Caco-2 (cell line): ENCODE measurements at regions not wholly inside any gene's neighbourhood (a gene's known extent, or its start where the extent isn't known, plus 50 kb on each side); places are given as distances from the start of the nearest gene placed in this dataset.
"Not testable (repeated sequence)": the region's sequence is repeated elsewhere in the genome, so short reads cannot be mapped to it uniquely, and the experiment has no call there.

Experiments
- BruUV-seq: library from RNA; stranded (reverse); fragments of 400-500 nt; replicated peaks from 2 replicates; lab custom pipeline; 2021; lab: Mats Ljungman, UMichigan
- CTCF ChIA-PET: fragments of 300-600 bp; sonication (Branson Sonifier 250); formaldehyde crosslinking; loops from one replicate; lab custom pipeline; 2022; ENCODE audit warnings: antibody characterized with exemption; lab: Charles Lee
- POLR2A ChIA-PET: fragments of 300-600 bp; sonication (Branson Sonifier 250); formaldehyde crosslinking; loops from one replicate; lab custom pipeline; 2022; ENCODE audit warnings: antibody characterized with exemption; lab: Charles Lee
- DNase-seq, 2 experiments: peaks; one replicate each; pipeline versions ENCODE4 v3.0.0 to v3.0.0-alpha.2; 2020 to 2022
- H3K27me3 ChIP-seq: replicated peaks from 2 replicates; pipeline ENCODE4 v1.6.0; 2011; ENCODE audit warnings: low read length; ENCODE audit not compliant: control insufficient read depth, insufficient read depth
- H3K36me3 ChIP-seq: 2 replicates; pipeline ENCODE4 v1.5.1; 2011; ENCODE audit warnings: low read length; ENCODE audit not compliant: control insufficient read depth, insufficient read depth
- H3K4me1 ChIP-seq: fragments of 250-450 bp; sonication (Bioruptor Pico); 2 replicates; pipeline ENCODE4 v1.5.1; 2020; ENCODE audit warnings: mild to moderate bottlenecking
- H3K4me3 ChIP-seq: 2 replicates; pipeline ENCODE4 v1.5.1; 2011; ENCODE audit warnings: low read depth, mild to moderate bottlenecking, control low read depth, low read length
- H3K9me3 ChIP-seq: fragments of 250-450 bp; sonication (Bioruptor Pico); 2 replicates; pipeline ENCODE4 v1.5.1; 2020; ENCODE audit warnings: mild to moderate bottlenecking, moderate library complexity
- H3K27ac Mint-ChIP-seq: one replicate; pipeline ENCODE4 v1.8.0; 2022; ENCODE audit warnings: mixed read lengths; ENCODE audit not compliant: unreplicated experiment
- H3K27me3 Mint-ChIP-seq: one replicate; pipeline ENCODE4 v1.8.0; 2022; ENCODE audit warnings: mixed read lengths; ENCODE audit not compliant: insufficient read depth, unreplicated experiment
- H3K36me3 Mint-ChIP-seq: one replicate; pipeline ENCODE4 v1.8.0; 2022; ENCODE audit warnings: mild to moderate bottlenecking, mixed read lengths; ENCODE audit not compliant: insufficient read depth, unreplicated experiment
- H3K4me1 Mint-ChIP-seq: one replicate; pipeline ENCODE4 v1.8.0; 2022; ENCODE audit warnings: low read depth, mixed read lengths; ENCODE audit not compliant: unreplicated experiment
- H3K4me3 Mint-ChIP-seq: one replicate; pipeline ENCODE4 v1.8.0; 2022; ENCODE audit warnings: mild to moderate bottlenecking, moderate library complexity, mixed read lengths; ENCODE audit not compliant: unreplicated experiment
- H3K9me3 Mint-ChIP-seq: one replicate; pipeline ENCODE4 v1.8.0; 2022; ENCODE audit warnings: mixed read lengths; ENCODE audit not compliant: unreplicated experiment
- intact Hi-C: fragments of 100-400 bp; cut with micrococcal nuclease; formaldehyde crosslinking; loops from one replicate; pipeline ENCODE4 v1.10.0; 2022; ENCODE audit not compliant: unreplicated experiment
- TF ChIP-seq, protein P1 (sequence below), 2 experiments: fragments of 200-600 bp in 1 of 2; IDR thresholded peaks; 1 replicate in 1 of 2; 2 replicates in 1 of 2; pipeline versions ENCODE4 v1.5.1 to v1.8.0; 2011 to 2022; ENCODE audit warnings: antibody characterized with exemption in 1 of 2, control low read depth in 1 of 2, inconsistent platforms in 1 of 2, low read depth in 1 of 2, low read length in 1 of 2, mild to moderate bottlenecking in 1 of 2, moderate library complexity in 1 of 2; ENCODE audit not compliant: insufficient read depth in 1 of 2, severe bottlenecking in 1 of 2, unreplicated experiment in 1 of 2

DNA sequence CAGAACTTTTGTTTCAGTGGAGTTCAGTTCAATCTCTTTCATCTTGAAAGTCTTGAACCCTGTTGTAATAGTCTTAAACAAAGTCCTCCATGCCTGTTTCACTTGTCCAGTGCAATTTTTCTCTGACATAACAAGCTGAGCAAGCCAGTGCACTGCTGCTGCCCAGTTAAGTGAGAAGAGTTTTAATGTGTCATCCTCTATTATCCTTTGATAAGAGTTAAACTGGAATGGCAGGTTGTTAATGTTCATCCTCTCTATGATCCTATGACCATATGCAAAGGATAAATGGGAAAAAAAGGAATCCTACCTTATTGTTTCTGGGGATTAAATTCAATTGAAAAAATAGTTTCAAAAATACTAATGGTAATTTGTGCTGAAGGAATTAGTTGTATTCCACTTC, 197.5 kb downstream of the FRK start:
- intact Hi-C loops: no loop called here

DNA sequence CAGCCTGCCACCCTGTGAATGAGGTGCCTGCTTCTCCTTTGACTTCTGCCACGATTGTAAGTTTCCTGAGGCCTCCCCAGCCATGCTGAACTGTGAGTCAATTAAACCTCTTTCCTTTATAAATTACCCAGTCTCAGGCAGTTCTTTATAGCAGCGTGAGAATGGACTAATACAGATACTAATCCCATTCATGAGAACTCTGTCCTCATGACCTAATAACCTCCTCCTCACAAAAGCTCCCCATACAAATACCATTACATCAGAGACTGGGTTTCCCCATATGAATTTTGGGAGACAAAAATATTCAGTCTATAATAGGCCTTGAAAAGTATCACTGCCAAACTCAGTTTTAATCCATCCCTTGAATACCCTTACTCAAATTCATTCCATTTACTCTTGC, 199.0 kb downstream of the FRK start:
- BruUV-seq, H3K36me3 ChIP-seq, intact Hi-C loops: not testable (repeated sequence)

More for the DNA sequence above, 197.5 kb downstream of the FRK start:
- ChIA-PET POLR2A (no interaction called here), CTCF (no interaction called here)
- Histone ChIP-seq H3K4me1 (no peaks in the 10 kb centered on the region), H3K4me3 (no peak overlapping the region), H3K9me3 (no peaks in the 10 kb centered on the region), H3K36me3 (no peaks in the 10 kb centered on the region), H3K27me3 (no peaks in the 10 kb centered on the region; the same call in 1 of the 2 replicates)
- H3K4me1 Mint-ChIP-seq: no peaks in the 10 kb centered on the region
- no peak overlapping the region for H3K4me3 Mint-ChIP-seq
- TF ChIP-seq, protein P1, sequence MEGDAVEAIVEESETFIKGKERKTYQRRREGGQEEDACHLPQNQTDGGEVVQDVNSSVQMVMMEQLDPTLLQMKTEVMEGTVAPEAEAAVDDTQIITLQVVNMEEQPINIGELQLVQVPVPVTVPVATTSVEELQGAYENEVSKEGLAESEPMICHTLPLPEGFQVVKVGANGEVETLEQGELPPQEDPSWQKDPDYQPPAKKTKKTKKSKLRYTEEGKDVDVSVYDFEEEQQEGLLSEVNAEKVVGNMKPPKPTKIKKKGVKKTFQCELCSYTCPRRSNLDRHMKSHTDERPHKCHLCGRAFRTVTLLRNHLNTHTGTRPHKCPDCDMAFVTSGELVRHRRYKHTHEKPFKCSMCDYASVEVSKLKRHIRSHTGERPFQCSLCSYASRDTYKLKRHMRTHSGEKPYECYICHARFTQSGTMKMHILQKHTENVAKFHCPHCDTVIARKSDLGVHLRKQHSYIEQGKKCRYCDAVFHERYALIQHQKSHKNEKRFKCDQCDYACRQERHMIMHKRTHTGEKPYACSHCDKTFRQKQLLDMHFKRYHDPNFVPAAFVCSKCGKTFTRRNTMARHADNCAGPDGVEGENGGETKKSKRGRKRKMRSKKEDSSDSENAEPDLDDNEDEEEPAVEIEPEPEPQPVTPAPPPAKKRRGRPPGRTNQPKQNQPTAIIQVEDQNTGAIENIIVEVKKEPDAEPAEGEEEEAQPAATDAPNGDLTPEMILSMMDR (IDR thresholded peaks at IDR 0.05; ENCODE audit: insufficient read depth in 1 of 2, low read depth in 1 of 2, low read length in 1 of 2, severe bottlenecking in 1 of 2, unreplicated experiment in 1 of 2): no peak
- no peak overlapping the region for H3K27ac Mint-ChIP-seq
- DNase-seq: no peak
- peaks cover 5% of the 10 kb centered on the region for H3K27me3 Mint-ChIP-seq
- no TSS peak for BruUV-seq
- H3K9me3 Mint-ChIP-seq: no peaks in the 10 kb centered on the region
- no peaks in the 10 kb centered on the region for H3K36me3 Mint-ChIP-seq

DNA sequence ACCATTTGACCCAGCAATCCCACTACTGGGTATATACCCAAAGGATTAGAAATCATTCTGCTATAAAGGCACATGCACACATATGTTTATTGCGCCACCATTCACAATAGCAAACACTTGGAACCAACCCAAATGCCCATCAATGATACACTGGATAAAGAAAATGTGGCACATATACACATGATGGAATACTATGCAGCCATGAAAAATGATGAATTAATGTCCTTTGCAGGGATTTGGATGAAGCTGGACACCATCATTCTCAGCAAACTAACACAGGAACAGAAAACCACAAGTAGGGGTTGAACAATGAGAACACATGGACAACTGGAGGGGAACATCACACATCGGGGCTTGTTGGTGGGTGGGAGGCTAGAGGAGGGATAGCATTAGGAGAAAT, 201.1 kb downstream of the FRK start:
- H3K27me3 ChIP-seq, H3K36me3 Mint-ChIP-seq, H3K27ac Mint-ChIP-seq, DNase-seq, H3K27me3 Mint-ChIP-seq, POLR2A ChIA-PET, H3K4me3 ChIP-seq, CTCF ChIA-PET, H3K36me3 ChIP-seq, H3K9me3 ChIP-seq, BruUV-seq, H3K4me1 Mint-ChIP-seq, intact Hi-C loops, H3K4me3 Mint-ChIP-seq, H3K4me1 ChIP-seq: not testable (repeated sequence)
- H3K9me3 Mint-ChIP-seq: peaks cover 19% of the 10 kb centered on the region

More for the DNA sequence above, 199.0 kb downstream of the FRK start:
- DNase-seq, H3K9me3 Mint-ChIP-seq, H3K27ac Mint-ChIP-seq, H3K27me3 ChIP-seq, H3K9me3 ChIP-seq, CTCF ChIA-PET, H3K4me3 ChIP-seq, H3K4me1 Mint-ChIP-seq, POLR2A ChIA-PET, H3K4me1 ChIP-seq, H3K36me3 Mint-ChIP-seq, H3K27me3 Mint-ChIP-seq, H3K4me3 Mint-ChIP-seq: not testable (repeated sequence)

DNA sequence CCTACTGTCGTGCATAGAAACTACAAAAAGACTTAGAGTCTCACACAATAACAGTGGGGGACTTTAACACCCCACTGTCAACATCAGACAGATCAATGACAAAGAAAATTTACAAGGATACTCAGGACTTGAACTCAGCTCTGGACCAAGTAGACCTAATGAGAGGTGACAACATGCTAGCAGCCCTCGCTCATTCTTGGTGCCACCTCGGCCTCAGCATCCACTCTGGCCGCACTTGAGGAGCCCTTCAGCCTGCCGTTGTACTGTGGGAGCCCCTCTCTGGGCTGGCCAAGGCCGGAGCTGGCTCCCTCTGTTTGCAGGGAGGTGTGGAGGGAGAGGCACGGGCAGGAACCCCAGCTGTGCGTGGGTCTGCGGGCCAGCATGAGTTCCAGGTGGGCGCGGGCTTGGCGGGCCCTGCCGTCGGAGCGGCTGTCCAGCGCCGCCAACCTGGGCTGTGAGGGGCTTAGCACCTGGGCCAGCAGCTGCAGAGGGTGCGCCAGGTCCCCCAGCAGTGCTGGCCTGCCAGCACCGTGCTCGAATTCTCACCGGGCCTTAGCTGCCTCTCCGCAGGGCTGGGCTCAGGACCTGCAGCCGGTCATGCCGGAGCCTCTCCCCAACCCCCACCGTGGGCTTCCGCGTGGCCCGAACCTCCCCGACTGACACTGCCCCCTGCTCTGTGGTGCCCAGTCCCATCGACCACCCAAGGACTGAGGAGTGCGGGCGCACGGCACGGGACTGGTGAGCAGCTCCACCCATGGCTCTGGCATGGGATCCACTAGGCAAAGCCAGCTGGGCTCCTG, 205.6 kb downstream of the FRK start:
- Mint-ChIP-seq H3K27ac (no peak overlapping the region), H3K4me3 (no peak overlapping the region), H3K9me3 (peaks cover 35% of the 10 kb centered on the region), H3K36me3 (no peaks in the 10 kb centered on the region), H3K4me1 (no peaks in the 10 kb centered on the region), H3K27me3 (peaks cover 6% of the 10 kb centered on the region)
- H3K36me3 ChIP-seq: no peaks in the 10 kb centered on the region
- no peaks in the 10 kb centered on the region for H3K4me1 ChIP-seq
- no TSS peak for BruUV-seq
- H3K9me3 ChIP-seq: no peaks in the 10 kb centered on the region
- ChIA-PET POLR2A (no interaction called here), CTCF (no interaction called here)
- H3K4me3 ChIP-seq: no peak overlapping the region
- DNase-seq: no peak
- TF ChIP-seq, protein P1 (IDR thresholded peaks at IDR 0.05; ENCODE audit: insufficient read depth in 1 of 2, low read depth in 1 of 2, low read length in 1 of 2, severe bottlenecking in 1 of 2, unreplicated experiment in 1 of 2): no peak
- intact Hi-C loops: no loop called here
- H3K27me3 ChIP-seq: no peaks in the 10 kb centered on the region
